ENCODE measurements at regions not wholly inside any gene's neighbourhood (a gene's known extent, or its start where the extent isn't known, plus 50 kb on each side); places are given as distances from the start of the nearest gene placed in this dataset.
"Not testable (repeated sequence)": the region's sequence is repeated elsewhere in the genome, so short reads cannot be mapped to it uniquely, and the experiment has no call there.

DNA sequence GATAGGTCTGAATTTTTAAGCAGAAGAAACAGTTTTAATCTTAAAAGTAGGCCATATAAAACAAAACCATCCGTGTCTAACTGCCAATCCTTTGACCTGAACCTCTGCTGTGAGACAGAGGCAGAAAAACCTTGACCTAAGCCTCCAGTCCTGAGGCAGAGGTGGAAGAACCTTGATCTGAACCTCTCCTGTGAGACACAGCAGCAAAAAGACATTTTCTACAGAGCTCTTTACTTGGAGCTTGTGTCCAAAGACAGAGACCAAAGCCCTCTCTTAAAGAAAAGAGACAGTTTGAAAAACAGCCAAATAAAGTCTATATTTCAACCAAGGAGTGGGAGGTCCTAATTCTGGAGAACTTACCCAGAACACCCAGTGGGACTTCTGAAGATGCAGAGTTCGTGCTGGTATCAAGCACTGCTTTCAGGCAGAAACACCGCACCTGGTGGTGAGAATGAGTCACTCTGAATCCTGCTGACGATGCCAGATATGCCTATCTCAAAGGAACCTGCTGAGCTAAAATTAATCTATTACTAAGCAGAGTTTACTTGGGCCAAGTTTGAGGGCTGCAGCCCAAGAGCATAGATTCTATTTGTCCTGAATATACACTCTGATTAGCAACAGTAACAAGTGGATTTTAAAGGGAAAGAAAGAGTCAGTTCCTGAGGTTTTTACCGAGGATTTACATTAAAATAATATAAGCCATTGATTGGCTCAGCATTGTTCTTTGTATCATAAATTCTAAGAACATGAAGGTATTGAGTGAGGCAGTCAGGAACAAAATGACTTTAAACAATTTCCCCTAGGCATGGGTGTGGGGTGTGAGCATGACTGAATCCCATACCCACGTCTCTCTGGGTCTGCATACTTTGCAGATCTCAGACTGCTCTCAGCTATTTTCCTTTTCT is 806.4 kb downstream of the TRIB2 start:
- DNase-seq (ENCODE audit: low read depth in 1 of 2, low spot score in 1 of 2), result no peak
- Histone ChIP-seq H3K27me3 (no peaks in the 10 kb centered on the region), H3K36me3 (no peaks in the 10 kb centered on the region), H3K4me3 (no peak overlapping the region), H3K27ac (no peak overlapping the region), H3K9me3 (ENCODE audit: low read depth) (no peaks in the 10 kb centered on the region), H3K4me1 (ENCODE audit: low read depth) (peaks cover 3% of the 10 kb centered on the region)
- TF ChIP-seq, protein P1, sequence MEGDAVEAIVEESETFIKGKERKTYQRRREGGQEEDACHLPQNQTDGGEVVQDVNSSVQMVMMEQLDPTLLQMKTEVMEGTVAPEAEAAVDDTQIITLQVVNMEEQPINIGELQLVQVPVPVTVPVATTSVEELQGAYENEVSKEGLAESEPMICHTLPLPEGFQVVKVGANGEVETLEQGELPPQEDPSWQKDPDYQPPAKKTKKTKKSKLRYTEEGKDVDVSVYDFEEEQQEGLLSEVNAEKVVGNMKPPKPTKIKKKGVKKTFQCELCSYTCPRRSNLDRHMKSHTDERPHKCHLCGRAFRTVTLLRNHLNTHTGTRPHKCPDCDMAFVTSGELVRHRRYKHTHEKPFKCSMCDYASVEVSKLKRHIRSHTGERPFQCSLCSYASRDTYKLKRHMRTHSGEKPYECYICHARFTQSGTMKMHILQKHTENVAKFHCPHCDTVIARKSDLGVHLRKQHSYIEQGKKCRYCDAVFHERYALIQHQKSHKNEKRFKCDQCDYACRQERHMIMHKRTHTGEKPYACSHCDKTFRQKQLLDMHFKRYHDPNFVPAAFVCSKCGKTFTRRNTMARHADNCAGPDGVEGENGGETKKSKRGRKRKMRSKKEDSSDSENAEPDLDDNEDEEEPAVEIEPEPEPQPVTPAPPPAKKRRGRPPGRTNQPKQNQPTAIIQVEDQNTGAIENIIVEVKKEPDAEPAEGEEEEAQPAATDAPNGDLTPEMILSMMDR (IDR thresholded peaks at IDR 0.05; ENCODE audit: low read depth, low read length), result no peak

DNA sequence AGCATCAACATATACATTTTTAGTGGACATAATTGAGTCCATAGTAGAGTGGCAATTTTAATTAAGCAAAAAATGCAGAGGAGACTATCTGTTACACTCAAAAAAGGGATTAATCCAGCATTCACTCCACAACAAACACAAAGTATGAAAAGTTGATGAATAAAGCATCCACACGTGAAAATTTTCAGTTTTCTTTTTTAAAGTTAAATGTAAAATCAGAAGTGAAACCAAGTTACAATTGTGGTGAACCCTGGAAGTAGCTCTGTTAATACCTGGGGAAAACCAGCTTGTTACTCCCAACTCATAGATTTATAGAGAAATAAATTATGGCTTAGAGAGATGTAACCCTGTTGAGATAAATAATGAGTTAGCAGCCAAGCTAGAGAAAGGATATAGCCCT is 807.8 kb downstream of the TRIB2 start:
- no peak overlapping the region for H3K27ac ChIP-seq
- no peaks in the 10 kb centered on the region for H3K9me3 ChIP-seq (ENCODE audit: low read depth)

GRCh38 chr2:13531735-13532410 is 815.1 kb downstream of the TRIB2 start:
- not testable (repeated sequence) for H3K9me3 ChIP-seq (ENCODE audit: low read depth); H3K4me1 ChIP-seq (ENCODE audit: low read depth); H3K4me3 ChIP-seq; H3K36me3 ChIP-seq; H3K27ac ChIP-seq; H3K27me3 ChIP-seq; DNase-seq (ENCODE audit: low read depth in 1 of 2, low spot score in 1 of 2)

More for the DNA sequence above, 807.8 kb downstream of the TRIB2 start:
- Histone ChIP-seq H3K4me1 (ENCODE audit: low read depth) (peaks cover 3% of the 10 kb centered on the region), H3K4me3 (no peak overlapping the region), H3K36me3 (no peaks in the 10 kb centered on the region), H3K27me3 (no peaks in the 10 kb centered on the region)
- DNase-seq (ENCODE audit: low read depth in 1 of 2, low spot score in 1 of 2), result no peak
- TF ChIP-seq, protein P1 (IDR thresholded peaks at IDR 0.05; ENCODE audit: low read depth, low read length), result no peak

GRCh38 chr2:13532781-13533523 is 816.2 kb downstream of the TRIB2 start:
- H3K27ac ChIP-seq; H3K4me3 ChIP-seq; H3K9me3 ChIP-seq (ENCODE audit: low read depth); H3K36me3 ChIP-seq; H3K27me3 ChIP-seq; DNase-seq (ENCODE audit: low read depth in 1 of 2, low spot score in 1 of 2); H3K4me1 ChIP-seq (ENCODE audit: low read depth): not testable (repeated sequence)

DNA sequence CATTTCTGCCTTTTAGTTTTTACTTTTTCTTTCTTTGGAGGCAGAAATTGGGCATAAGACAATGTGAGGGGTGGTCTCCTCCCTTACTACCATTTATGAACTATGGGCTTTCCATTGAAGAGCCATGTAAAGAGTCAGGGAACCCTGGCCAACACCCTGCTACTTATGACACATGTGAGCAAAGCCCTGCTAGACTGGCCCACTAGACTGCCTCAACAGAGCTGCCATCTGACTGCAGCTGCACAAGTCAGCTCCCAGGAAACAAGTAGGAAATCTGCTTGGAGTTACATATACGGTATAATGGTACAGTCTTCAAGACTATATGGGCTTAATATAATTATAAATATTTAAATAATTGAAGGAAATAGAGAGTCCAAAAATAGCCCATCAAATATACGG is 816.8 kb downstream of the TRIB2 start:
- no peaks in the 10 kb centered on the region for H3K4me1 ChIP-seq (ENCODE audit: low read depth)
- H3K27me3 ChIP-seq, result no peaks in the 10 kb centered on the region
- DNase-seq (ENCODE audit: low read depth in 1 of 2, low spot score in 1 of 2), result no peak

GRCh38 chr2:13536941-13537340 is 820.2 kb downstream of the TRIB2 start:
- TF ChIP-seq, protein P1 (IDR thresholded peaks at IDR 0.05; ENCODE audit: low read depth, low read length), result no peak
- no peak overlapping the region for H3K27ac ChIP-seq
- no peaks in the 10 kb centered on the region for H3K36me3 ChIP-seq
- no peaks in the 10 kb centered on the region for H3K4me1 ChIP-seq (ENCODE audit: low read depth)
- no peak for DNase-seq (ENCODE audit: low read depth in 1 of 2, low spot score in 1 of 2)
- H3K27me3 ChIP-seq, result no peaks in the 10 kb centered on the region
- H3K4me3 ChIP-seq, result no peak overlapping the region
- H3K9me3 ChIP-seq (ENCODE audit: low read depth), result no peaks in the 10 kb centered on the region

More for the DNA sequence above, 816.8 kb downstream of the TRIB2 start:
- no peaks in the 10 kb centered on the region for H3K36me3 ChIP-seq
- H3K9me3 ChIP-seq (ENCODE audit: low read depth), result no peaks in the 10 kb centered on the region
- TF ChIP-seq, protein P1 (IDR thresholded peaks at IDR 0.05; ENCODE audit: low read depth, low read length), result no peak
- H3K4me3 ChIP-seq, result no peak overlapping the region
- no peak overlapping the region for H3K27ac ChIP-seq

Measured in cardiac muscle cell (in vitro differentiated cells and primary cell).